SU-DHL-6 (cell line): ENCODE measurements at regions not wholly inside any gene's neighbourhood (a gene's known extent, or its start where the extent isn't known, plus 50 kb on each side); places are given as distances from the start of the nearest gene placed in this dataset.

ENCODE experiments used
- H2AFZ ChIP-seq: fragments of 200-600 bp; sonication (generic); 2 replicates; pipeline ENCODE4 v1.6.1; 2014; ENCODE audit warnings: low read depth, mild to moderate bottlenecking, moderate library complexity, mixed read lengths, antibody characterized with exemption, low read length; ENCODE audit not compliant: severe bottlenecking
- H3F3A ChIP-seq: fragments of 200-600 bp; shearing (Covaris generic); 2 replicates; pipeline ENCODE4 v1.6.0; 2016; ENCODE audit warnings: antibody characterized with exemption, mild to moderate bottlenecking; ENCODE audit not compliant: insufficient read depth
- H3K27ac ChIP-seq: fragments of 200-600 bp; sonication (generic); 2 replicates; pipeline ENCODE4 v1.5.1; 2016; ENCODE audit warnings: low read depth, mild to moderate bottlenecking, low read length, moderate library complexity, mixed read lengths
- H3K27me3 ChIP-seq: fragments of 200-600 bp; sonication (generic), shearing (Covaris generic); 2 replicates; pipeline ENCODE4 v1.6.0; 2014; ENCODE audit warnings: mild to moderate bottlenecking, low read length
- H3K36me3 ChIP-seq: fragments of 200-600 bp; sonication (generic); 2 replicates; pipeline ENCODE4 v1.6.1; 2014; ENCODE audit warnings: mild to moderate bottlenecking, low read length, mixed read lengths
- H3K4me2 ChIP-seq: fragments of 300-600, 200-600 bp; shearing (Covaris generic), sonication (generic); 2 replicates; pipeline ENCODE4 v1.6.0; 2014; ENCODE audit warnings: low read length, low read depth, mild to moderate bottlenecking; ENCODE audit not compliant: poor library complexity, severe bottlenecking
- H3K4me3 ChIP-seq: fragments of 200-600 bp; sonication (generic); 2 replicates; pipeline ENCODE4 v1.5.1; 2014; ENCODE audit warnings: antibody characterized with exemption, low read length, mild to moderate bottlenecking, mixed read lengths; ENCODE audit not compliant: insufficient read depth, poor library complexity, severe bottlenecking
- H3K79me2 ChIP-seq: fragments of 200-600 bp; sonication (generic); 2 replicates; pipeline ENCODE4 v1.6.1; 2014; ENCODE audit warnings: mild to moderate bottlenecking, low read length, moderate library complexity; ENCODE audit not compliant: insufficient read depth
- H3K9ac ChIP-seq: fragments of 200-600 bp; sonication (generic); 2 replicates; pipeline ENCODE4 v1.7.0; 2014; ENCODE audit warnings: mild to moderate bottlenecking, low read length
- H3K9me2 ChIP-seq: fragments of 200-600 bp; sonication (generic); replicated peaks from 2 replicates; pipeline ENCODE4 v1.6.1; 2014; ENCODE audit warnings: low read length; ENCODE audit not compliant: insufficient read depth
- H3K9me3 ChIP-seq: fragments of 200-600 bp; sonication (generic); 2 replicates; pipeline ENCODE4 v1.6.1; 2014; ENCODE audit warnings: low read length, mixed read lengths; ENCODE audit not compliant: insufficient read depth
- H4K20me1 ChIP-seq: fragments of 200-600 bp; sonication (generic); 2 replicates; pipeline ENCODE4 v1.6.1; 2014; ENCODE audit warnings: low read depth, mild to moderate bottlenecking, antibody characterized with exemption, low read length, moderate library complexity, mixed read lengths
- CTCF ChIP-seq: fragments of 200-600 bp; sonication (generic); IDR thresholded peaks from one replicate; pipeline ENCODE4 v1.5.1; 2017; ENCODE audit warnings: antibody characterized with exemption, mild to moderate bottlenecking, low read length, moderate library complexity; ENCODE audit not compliant: insufficient read depth, poor library complexity, severe bottlenecking
- EZH2phosphoT487 ChIP-seq: fragments of 200-600 bp; sonication (generic), shearing (Covaris generic); conservative IDR thresholded peaks from 2 replicates; pipeline ENCODE4 v1.6.1; 2018; ENCODE audit warnings: mild to moderate bottlenecking, antibody characterized with exemption, low read length, moderate library complexity, mixed read lengths

- Histone ChIP-seq H3K9ac (no peak overlapping the region), H3K36me3 (no peaks in the 10 kb centered on the region), H3K4me2 (no peak overlapping the region), H3K27me3 (no peaks in the 10 kb centered on the region), H2AFZ (no peak overlapping the region), H3K9me2 (no peaks in the 10 kb centered on the region), H3K4me3 (no peak overlapping the region), H3K79me2 (no peaks in the 10 kb centered on the region), H3K27ac (no peak overlapping the region), H4K20me1 (no peaks in the 10 kb centered on the region), H3F3A (no peaks in the 10 kb centered on the region), H3K9me3 (no peaks in the 10 kb centered on the region)
- TF ChIP-seq EZH2phosphoT487 (no peak), CTCF (no peak)
Measured at GRCh38 chr10:47230957-47231356, 69.0 kb upstream of the GDF10 start.

GRCh38 chr10:47231414-47231813 lies 68.6 kb upstream of the GDF10 start:
- H3F3A ChIP-seq: no peaks in the 10 kb centered on the region
- no peak overlapping the region for H3K4me3 ChIP-seq
- no peaks in the 10 kb centered on the region for H3K79me2 ChIP-seq
- no peak overlapping the region for H3K27ac ChIP-seq
- no peak overlapping the region for H2AFZ ChIP-seq
- no peak overlapping the region for H3K9ac ChIP-seq
- H3K9me2 ChIP-seq: no peaks in the 10 kb centered on the region
- H3K36me3 ChIP-seq: no peaks in the 10 kb centered on the region
- TF ChIP-seq EZH2phosphoT487: no peak
- no peak for TF ChIP-seq CTCF
- H3K4me2 ChIP-seq: no peak overlapping the region
- H3K9me3 ChIP-seq: no peaks in the 10 kb centered on the region
- H3K27me3 ChIP-seq: no peaks in the 10 kb centered on the region
- H4K20me1 ChIP-seq: no peaks in the 10 kb centered on the region

GRCh38 chr10:47233631-47234030 lies 66.4 kb upstream of the GDF10 start:
- no peaks in the 10 kb centered on the region for H3K9me2 ChIP-seq
- no peaks in the 10 kb centered on the region for H3F3A ChIP-seq
- no peak overlapping the region for H2AFZ ChIP-seq
- no peaks in the 10 kb centered on the region for H3K79me2 ChIP-seq
- H4K20me1 ChIP-seq: no peaks in the 10 kb centered on the region
- no peaks in the 10 kb centered on the region for H3K27me3 ChIP-seq
- H3K27ac ChIP-seq: no peak overlapping the region
- no peak overlapping the region for H3K4me3 ChIP-seq
- no peak overlapping the region for H3K9ac ChIP-seq
- H3K4me2 ChIP-seq: no peak overlapping the region
- no peaks in the 10 kb centered on the region for H3K36me3 ChIP-seq
- no peak for TF ChIP-seq EZH2phosphoT487
- H3K9me3 ChIP-seq: no peaks in the 10 kb centered on the region

- Histone ChIP-seq H3K79me2 (no peaks in the 10 kb centered on the region), H3K9me2 (no peaks in the 10 kb centered on the region), H3F3A (no peaks in the 10 kb centered on the region), H2AFZ (no peak overlapping the region), H3K36me3 (no peaks in the 10 kb centered on the region), H3K4me3 (no peak overlapping the region), H4K20me1 (no peaks in the 10 kb centered on the region), H3K9me3 (no peaks in the 10 kb centered on the region), H3K27ac (no peak overlapping the region), H3K27me3 (no peaks in the 10 kb centered on the region), H3K4me2 (no peak overlapping the region), H3K9ac (no peak overlapping the region)
- no peak for TF ChIP-seq CTCF
- TF ChIP-seq EZH2phosphoT487: no peak
Measured at GRCh38 chr10:47235484-47235883, 64.5 kb upstream of the GDF10 start.
